D721Med (cell line): ENCODE measurements at regions not wholly inside any gene's neighbourhood (a gene's known extent, or its start where the extent isn't known, plus 50 kb on each side); places are given as distances from the start of the nearest gene placed in this dataset.
"Not testable (repeated sequence)": the region's sequence is repeated elsewhere in the genome, so short reads cannot be mapped to it uniquely, and the experiment has no call there.

ENCODE experiments used
- DNase-seq: peaks from one replicate; pipeline ENCODE4 v3.0.0; 2011; ENCODE audit warnings: low spot score; ENCODE audit not compliant: insufficient read length
- FAIRE-seq: peaks from 2 replicates; lab custom pipeline; 2011; peaks lifted over from hg19 to GRCh38; lab: Jason Lieb, UNC
- CTCF ChIP-seq: IDR thresholded peaks from 2 replicates; pipeline ENCODE4 v1.5.1; 2012; ENCODE audit warnings: mild to moderate bottlenecking, control low read depth; ENCODE audit not compliant: insufficient read depth; ENCODE audit errors: missing control alignments

GRCh38 chr1:168469690-168470089, 74.1 kb downstream of the XCL2 start:
- TF ChIP-seq CTCF = no peak
- FAIRE-seq (no peak), DNase-seq (no peak)

- no peak for DNase-seq
- FAIRE-seq = no peak
- TF ChIP-seq CTCF = no peak
Measured at GRCh38 chr1:168468822-168469221, 75.0 kb downstream of the XCL2 start.

- FAIRE-seq = no peak
- no peak for DNase-seq
- no peak for TF ChIP-seq CTCF
Measured at GRCh38 chr1:168468042-168468809, 75.6 kb downstream of the XCL2 start.

GRCh38 chr1:168467452-168467851, 76.3 kb downstream of the XCL2 start:
- DNase-seq (no peak), FAIRE-seq (no peak)
- TF ChIP-seq CTCF = no peak

GRCh38 chr1:168466714-168467131, 77.1 kb downstream of the XCL2 start:
- no peak for TF ChIP-seq CTCF
- FAIRE-seq (no peak), DNase-seq (no peak)

GRCh38 chr1:168466092-168466713, 77.6 kb downstream of the XCL2 start:
- TF ChIP-seq CTCF = no peak
- no peak for DNase-seq
- FAIRE-seq = no peak

- DNase-seq, FAIRE-seq: not testable (repeated sequence)
Measured at GRCh38 chr1:168461108-168461507, 82.7 kb downstream of the XCL2 start.

- DNase-seq, FAIRE-seq: not testable (repeated sequence)
Measured at GRCh38 chr1:168457296-168457695, 86.5 kb downstream of the XCL2 start.
